ENCODE measurements at regions not wholly inside any gene's neighbourhood (a gene's known extent, or its start where the extent isn't known, plus 50 kb on each side); places are given as distances from the start of the nearest gene placed in this dataset.

GRCh38 chr3:184659797-184660301 lies 52.0 kb downstream of the MAGEF1 start:
- Mint-ChIP-seq H3K36me3 (no peaks in the 10 kb centered on the region), H3K9me3 (no peaks in the 10 kb centered on the region), H3K27ac (no peak overlapping the region)
- DNase-seq (ENCODE audit: low spot score in 2 of 2), result no peak
- ATAC-seq, result no peak

- ATAC-seq (no peak), DNase-seq (ENCODE audit: low spot score in 2 of 2) (no peak)
- H3K36me3 Mint-ChIP-seq, result no peaks in the 10 kb centered on the region
- H3K9me3 Mint-ChIP-seq, result peaks cover 0 to 3% of the 10 kb centered on the region in 2 donors
- no peak overlapping the region for H3K27ac Mint-ChIP-seq
Observed at GRCh38 chr3:184658223-184658928, 53.5 kb downstream of the MAGEF1 start.

GRCh38 chr3:184656829-184657681 lies 54.8 kb downstream of the MAGEF1 start:
- ATAC-seq (peak; percentile 73 to 87), DNase-seq (ENCODE audit: low spot score in 2 of 2) (peak in 1 of 2 donors; percentile 23)
- Mint-ChIP-seq H3K36me3 (no peaks in the 10 kb centered on the region), H3K27ac (no peak overlapping the region), H3K9me3 (peaks cover 0 to 3% of the 10 kb centered on the region in 2 donors)

GRCh38 chr3:184656458-184656828 lies 55.4 kb downstream of the MAGEF1 start:
- ATAC-seq (no peak), DNase-seq (ENCODE audit: low spot score in 2 of 2) (no peak)
- H3K9me3 Mint-ChIP-seq, result peaks cover 0 to 3% of the 10 kb centered on the region in 2 donors
- H3K36me3 Mint-ChIP-seq, result no peaks in the 10 kb centered on the region
- H3K27ac Mint-ChIP-seq, result no peak overlapping the region

GRCh38 chr3:184655597-184655996 lies 56.3 kb downstream of the MAGEF1 start:
- Mint-ChIP-seq H3K27ac (no peak overlapping the region), H3K36me3 (no peaks in the 10 kb centered on the region), H3K9me3 (peaks cover 0 to 3% of the 10 kb centered on the region in 2 donors)
- no peak for ATAC-seq
- no peak for DNase-seq (ENCODE audit: low spot score in 2 of 2)

- DNase-seq (ENCODE audit: low spot score in 2 of 2) (no peak), ATAC-seq (no peak)
- Mint-ChIP-seq H3K9me3 (peaks cover 0 to 3% of the 10 kb centered on the region in 2 donors), H3K27ac (no peak overlapping the region), H3K36me3 (no peaks in the 10 kb centered on the region)
Observed at GRCh38 chr3:184654375-184654774, 57.5 kb downstream of the MAGEF1 start.

GRCh38 chr3:184652465-184652864 lies 59.4 kb downstream of the MAGEF1 start:
- DNase-seq (ENCODE audit: low spot score in 2 of 2), result no peak
- no peak overlapping the region for H3K27ac Mint-ChIP-seq
- no peak for ATAC-seq
- H3K36me3 Mint-ChIP-seq, result no peaks in the 10 kb centered on the region
- peaks cover 0 to 3% of the 10 kb centered on the region in 2 donors for H3K9me3 Mint-ChIP-seq

- Mint-ChIP-seq H3K9me3 (peaks cover 0 to 3% of the 10 kb centered on the region in 2 donors), H3K36me3 (no peaks in the 10 kb centered on the region), H3K27ac (no peak overlapping the region)
- DNase-seq (ENCODE audit: low spot score in 2 of 2) (no peak), ATAC-seq (no peak)
Observed at GRCh38 chr3:184651904-184652303, 60.0 kb downstream of the MAGEF1 start.

GRCh38 chr3:184648636-184649035 lies 63.2 kb downstream of the MAGEF1 start:
- H3K36me3 Mint-ChIP-seq, result no peaks in the 10 kb centered on the region
- no peak for DNase-seq (ENCODE audit: low spot score in 2 of 2)
- ATAC-seq, result no peak
- H3K27ac Mint-ChIP-seq, result no peak overlapping the region
- no peaks in the 10 kb centered on the region for H3K9me3 Mint-ChIP-seq

GRCh38 chr3:184647405-184647936 lies 64.4 kb downstream of the MAGEF1 start:
- Mint-ChIP-seq H3K27ac (no peak overlapping the region), H3K9me3 (no peaks in the 10 kb centered on the region), H3K36me3 (no peaks in the 10 kb centered on the region)
- no peak for DNase-seq (ENCODE audit: low spot score in 2 of 2)
- ATAC-seq, result no peak

GRCh38 chr3:184645336-184645735 lies 66.5 kb downstream of the MAGEF1 start:
- no peak overlapping the region for H3K27ac Mint-ChIP-seq
- no peaks in the 10 kb centered on the region for H3K9me3 Mint-ChIP-seq
- no peaks in the 10 kb centered on the region for H3K36me3 Mint-ChIP-seq
- no peak for ATAC-seq
- DNase-seq (ENCODE audit: low spot score in 2 of 2), result no peak

- no peak for ATAC-seq
- no peak for DNase-seq (ENCODE audit: low spot score in 2 of 2)
- H3K36me3 Mint-ChIP-seq, result no peaks in the 10 kb centered on the region
- no peaks in the 10 kb centered on the region for H3K9me3 Mint-ChIP-seq
- no peak overlapping the region for H3K27ac Mint-ChIP-seq
Observed at GRCh38 chr3:184643442-184643841, 68.4 kb downstream of the MAGEF1 start.

GRCh38 chr3:184642631-184643285 lies 69.1 kb downstream of the MAGEF1 start:
- ATAC-seq (no peak), DNase-seq (ENCODE audit: low spot score in 2 of 2) (no peak)
- H3K27ac Mint-ChIP-seq, result no peak overlapping the region
- H3K36me3 Mint-ChIP-seq, result no peaks in the 10 kb centered on the region
- H3K9me3 Mint-ChIP-seq, result no peaks in the 10 kb centered on the region

GRCh38 chr3:184641430-184641829 lies 70.4 kb downstream of the MAGEF1 start:
- H3K9me3 Mint-ChIP-seq, result no peaks in the 10 kb centered on the region
- H3K27ac Mint-ChIP-seq, result no peak overlapping the region
- DNase-seq (ENCODE audit: low spot score in 2 of 2) (no peak), ATAC-seq (no peak)
- H3K36me3 Mint-ChIP-seq, result no peaks in the 10 kb centered on the region

GRCh38 chr3:184639351-184639750 lies 72.5 kb downstream of the MAGEF1 start:
- Mint-ChIP-seq H3K9me3 (no peaks in the 10 kb centered on the region), H3K36me3 (no peaks in the 10 kb centered on the region), H3K27ac (no peak overlapping the region)
- ATAC-seq (no peak), DNase-seq (ENCODE audit: low spot score in 2 of 2) (no peak)

GRCh38 chr3:184637705-184638104 lies 74.2 kb downstream of the MAGEF1 start:
- no peak overlapping the region for H3K27ac Mint-ChIP-seq
- H3K9me3 Mint-ChIP-seq, result no peaks in the 10 kb centered on the region
- no peak for ATAC-seq
- no peak for DNase-seq (ENCODE audit: low spot score in 2 of 2)
- no peaks in the 10 kb centered on the region for H3K36me3 Mint-ChIP-seq
